Osteocyte (in vitro differentiated cells): ENCODE measurements at regions not wholly inside any gene's neighbourhood (a gene's known extent, or its start where the extent isn't known, plus 50 kb on each side); places are given as distances from the start of the nearest gene placed in this dataset.
A peak's percentile ranks its signal among the peaks of the same experiment; 100 is the strongest.

Experiments used
- DNase-seq: peaks from one replicate; pipeline ENCODE4 v3.0.0; 2021; ENCODE audit warnings: mixed read lengths; ENCODE audit not compliant: unreplicated experiment; ENCODE audit errors: extremely low spot score
- H3K27ac Mint-ChIP-seq: one replicate; pipeline ENCODE4 v1.8.0; 2021; ENCODE audit warnings: mild to moderate bottlenecking, mixed read lengths; ENCODE audit not compliant: unreplicated experiment
- H3K27me3 Mint-ChIP-seq: one replicate; pipeline ENCODE4 v1.8.0; 2021; ENCODE audit warnings: mixed read lengths; ENCODE audit not compliant: unreplicated experiment
- H3K36me3 Mint-ChIP-seq: one replicate; pipeline ENCODE4 v1.8.0; 2021; ENCODE audit warnings: mixed read lengths; ENCODE audit not compliant: unreplicated experiment
- H3K4me1 Mint-ChIP-seq: one replicate; pipeline ENCODE4 v1.8.0; 2021; ENCODE audit warnings: mixed read lengths; ENCODE audit not compliant: unreplicated experiment
- H3K4me3 Mint-ChIP-seq: one replicate; pipeline ENCODE4 v1.8.0; 2021; ENCODE audit warnings: mild to moderate bottlenecking, moderate library complexity, mixed read lengths; ENCODE audit not compliant: unreplicated experiment
- H3K9me3 Mint-ChIP-seq: one replicate; pipeline ENCODE4 v1.8.0; 2021; ENCODE audit warnings: mixed read lengths; ENCODE audit not compliant: unreplicated experiment
- CTCF ChIP-seq: fragments of 200-600 bp; sonication (generic); IDR thresholded peaks from 2 replicates; pipeline ENCODE4 v1.5.0; 2021; ENCODE audit warnings: antibody characterized with exemption, mild to moderate bottlenecking, moderate library complexity

- Mint-ChIP-seq H3K36me3 (no peaks in the 10 kb centered on the region), H3K9me3 (peaks cover 10% of the 10 kb centered on the region), H3K27ac (no peak overlapping the region), H3K4me1 (no peaks in the 10 kb centered on the region), H3K27me3 (no peaks in the 10 kb centered on the region), H3K4me3 (no peak overlapping the region)
- no peak for DNase-seq
- TF ChIP-seq CTCF: no peak
Observed at GRCh38 chr7:156099085-156099484, 286.8 kb upstream of the SHH start.

- Mint-ChIP-seq H3K27ac (no peak overlapping the region), H3K27me3 (no peaks in the 10 kb centered on the region), H3K4me1 (no peaks in the 10 kb centered on the region), H3K9me3 (peaks cover 10% of the 10 kb centered on the region), H3K4me3 (no peak overlapping the region), H3K36me3 (no peaks in the 10 kb centered on the region)
- no peak for TF ChIP-seq CTCF
- DNase-seq: peak; percentile 78
Observed at GRCh38 chr7:156096771-156097538, 284.7 kb upstream of the SHH start.

GRCh38 chr7:156095908-156096539, 283.8 kb upstream of the SHH start:
- Mint-ChIP-seq H3K9me3 (peaks cover 14% of the 10 kb centered on the region), H3K4me3 (no peak overlapping the region), H3K27ac (no peak overlapping the region), H3K4me1 (no peaks in the 10 kb centered on the region), H3K36me3 (no peaks in the 10 kb centered on the region), H3K27me3 (no peaks in the 10 kb centered on the region)
- no peak for TF ChIP-seq CTCF
- DNase-seq: no peak

- no peak overlapping the region for H3K27ac Mint-ChIP-seq
- no peaks in the 10 kb centered on the region for H3K36me3 Mint-ChIP-seq
- H3K4me3 Mint-ChIP-seq: no peak overlapping the region
- peaks cover 20% of the 10 kb centered on the region for H3K9me3 Mint-ChIP-seq
- no peak for DNase-seq
- no peaks in the 10 kb centered on the region for H3K4me1 Mint-ChIP-seq
- no peaks in the 10 kb centered on the region for H3K27me3 Mint-ChIP-seq
- TF ChIP-seq CTCF: no peak
Observed at GRCh38 chr7:156094350-156095146, 282.3 kb upstream of the SHH start.

GRCh38 chr7:156092307-156092706, 280.0 kb upstream of the SHH start:
- H3K4me1 Mint-ChIP-seq: no peaks in the 10 kb centered on the region
- no peak overlapping the region for H3K4me3 Mint-ChIP-seq
- peaks cover 15% of the 10 kb centered on the region for H3K9me3 Mint-ChIP-seq
- H3K27ac Mint-ChIP-seq: no peak overlapping the region
- no peaks in the 10 kb centered on the region for H3K27me3 Mint-ChIP-seq
- no peak for TF ChIP-seq CTCF
- DNase-seq: no peak
- H3K36me3 Mint-ChIP-seq: no peaks in the 10 kb centered on the region
